WERI-Rb-1 (cell line): ENCODE measurements at regions not wholly inside any gene's neighbourhood (a gene's known extent, or its start where the extent isn't known, plus 50 kb on each side); places are given as distances from the start of the nearest gene placed in this dataset.

Source experiments
- DNase-seq: peaks from one replicate; pipeline ENCODE4 v3.0.0-alpha.2; 2020
- H3K27ac ChIP-seq: fragments of 250-450 bp; sonication (Bioruptor Pico); 2 replicates; pipeline ENCODE4 v1.5.1; 2020; ENCODE audit warnings: mild to moderate bottlenecking, moderate library complexity
- H3K27me3 ChIP-seq: fragments of 250-450 bp; sonication (Bioruptor Pico); 2 replicates; pipeline ENCODE4 v1.5.1; 2021; ENCODE audit warnings: mild to moderate bottlenecking, low read depth, moderate library complexity; ENCODE audit not compliant: insufficient read depth, severe bottlenecking
- H3K36me3 ChIP-seq: fragments of 250-450 bp; sonication (Bioruptor Pico); 2 replicates; pipeline ENCODE4 v1.5.1; 2020; ENCODE audit warnings: mild to moderate bottlenecking, moderate library complexity
- H3K4me3 ChIP-seq: 2 replicates; pipeline ENCODE4 v1.5.1; 2011; ENCODE audit warnings: low read depth, mild to moderate bottlenecking, control low read depth, low read length
- H3K9me3 ChIP-seq: fragments of 250-450 bp; sonication (Bioruptor Pico); 2 replicates; pipeline ENCODE4 v1.5.1; 2021; ENCODE audit warnings: mild to moderate bottlenecking, moderate library complexity; ENCODE audit not compliant: severe bottlenecking
- TF ChIP-seq, protein P1 (sequence below): IDR thresholded peaks from 2 replicates; pipeline ENCODE4 v1.5.1; 2011; ENCODE audit warnings: low read depth, mild to moderate bottlenecking, control low read depth, inconsistent platforms, low read length

DNA sequence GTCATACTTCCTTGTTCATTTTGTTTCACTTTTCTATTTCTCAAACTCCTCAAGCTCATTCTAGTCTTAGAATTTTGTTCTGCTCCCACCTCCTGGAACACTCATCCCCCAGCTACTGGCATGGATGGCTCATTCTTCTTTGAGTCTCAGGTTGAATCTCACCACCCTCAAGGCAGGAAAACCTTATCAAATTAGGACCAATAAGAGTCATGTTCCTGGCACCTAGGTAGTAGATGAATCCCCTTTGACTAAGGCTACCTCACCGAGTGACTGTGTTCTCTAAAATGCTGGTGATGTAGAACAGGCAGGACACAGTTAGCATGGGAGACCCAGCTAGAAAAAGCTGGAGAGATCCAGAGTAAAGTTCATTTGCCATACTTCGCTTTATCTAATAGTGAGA lies 1050.8 kb upstream of the EEF2KMT start:
- Histone ChIP-seq H3K9me3 (no peaks in the 10 kb centered on the region), H3K36me3 (no peaks in the 10 kb centered on the region), H3K27me3 (no peaks in the 10 kb centered on the region), H3K4me3 (no peak overlapping the region), H3K27ac (no peak overlapping the region)
- no peak for DNase-seq
- TF ChIP-seq, protein P1, sequence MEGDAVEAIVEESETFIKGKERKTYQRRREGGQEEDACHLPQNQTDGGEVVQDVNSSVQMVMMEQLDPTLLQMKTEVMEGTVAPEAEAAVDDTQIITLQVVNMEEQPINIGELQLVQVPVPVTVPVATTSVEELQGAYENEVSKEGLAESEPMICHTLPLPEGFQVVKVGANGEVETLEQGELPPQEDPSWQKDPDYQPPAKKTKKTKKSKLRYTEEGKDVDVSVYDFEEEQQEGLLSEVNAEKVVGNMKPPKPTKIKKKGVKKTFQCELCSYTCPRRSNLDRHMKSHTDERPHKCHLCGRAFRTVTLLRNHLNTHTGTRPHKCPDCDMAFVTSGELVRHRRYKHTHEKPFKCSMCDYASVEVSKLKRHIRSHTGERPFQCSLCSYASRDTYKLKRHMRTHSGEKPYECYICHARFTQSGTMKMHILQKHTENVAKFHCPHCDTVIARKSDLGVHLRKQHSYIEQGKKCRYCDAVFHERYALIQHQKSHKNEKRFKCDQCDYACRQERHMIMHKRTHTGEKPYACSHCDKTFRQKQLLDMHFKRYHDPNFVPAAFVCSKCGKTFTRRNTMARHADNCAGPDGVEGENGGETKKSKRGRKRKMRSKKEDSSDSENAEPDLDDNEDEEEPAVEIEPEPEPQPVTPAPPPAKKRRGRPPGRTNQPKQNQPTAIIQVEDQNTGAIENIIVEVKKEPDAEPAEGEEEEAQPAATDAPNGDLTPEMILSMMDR, result no peak

- H3K27me3 ChIP-seq, result no peaks in the 10 kb centered on the region
- no peak overlapping the region for H3K27ac ChIP-seq
- DNase-seq, result peak; percentile 15
- TF ChIP-seq, protein P1, result peak; percentile 78
- H3K4me3 ChIP-seq, result no peak overlapping the region
- H3K36me3 ChIP-seq, result no peaks in the 10 kb centered on the region
- H3K9me3 ChIP-seq, result no peaks in the 10 kb centered on the region
Observed at GRCh38 chr16:6146874-6147425, 1049.4 kb upstream of the EEF2KMT start.

- no peak overlapping the region for H3K4me3 ChIP-seq
- H3K27me3 ChIP-seq, result no peaks in the 10 kb centered on the region
- no peak overlapping the region for H3K27ac ChIP-seq
- no peaks in the 10 kb centered on the region for H3K9me3 ChIP-seq
- TF ChIP-seq, protein P1, result no peak
- no peak for DNase-seq
- no peaks in the 10 kb centered on the region for H3K36me3 ChIP-seq
Observed at GRCh38 chr16:6146356-6146755, 1048.8 kb upstream of the EEF2KMT start.

- TF ChIP-seq, protein P1, result no peak
- no peak for DNase-seq
- Histone ChIP-seq H3K36me3 (no peaks in the 10 kb centered on the region), H3K4me3 (no peak overlapping the region), H3K27me3 (no peaks in the 10 kb centered on the region), H3K9me3 (no peaks in the 10 kb centered on the region), H3K27ac (no peak overlapping the region)
Observed at GRCh38 chr16:6144463-6144862, 1046.9 kb upstream of the EEF2KMT start.

GRCh38 chr16:6143020-6143419 lies 1045.4 kb upstream of the EEF2KMT start:
- Histone ChIP-seq H3K27me3 (no peaks in the 10 kb centered on the region), H3K4me3 (no peak overlapping the region), H3K36me3 (no peaks in the 10 kb centered on the region), H3K9me3 (no peaks in the 10 kb centered on the region), H3K27ac (no peak overlapping the region)
- no peak for DNase-seq
- TF ChIP-seq, protein P1, result no peak

DNA sequence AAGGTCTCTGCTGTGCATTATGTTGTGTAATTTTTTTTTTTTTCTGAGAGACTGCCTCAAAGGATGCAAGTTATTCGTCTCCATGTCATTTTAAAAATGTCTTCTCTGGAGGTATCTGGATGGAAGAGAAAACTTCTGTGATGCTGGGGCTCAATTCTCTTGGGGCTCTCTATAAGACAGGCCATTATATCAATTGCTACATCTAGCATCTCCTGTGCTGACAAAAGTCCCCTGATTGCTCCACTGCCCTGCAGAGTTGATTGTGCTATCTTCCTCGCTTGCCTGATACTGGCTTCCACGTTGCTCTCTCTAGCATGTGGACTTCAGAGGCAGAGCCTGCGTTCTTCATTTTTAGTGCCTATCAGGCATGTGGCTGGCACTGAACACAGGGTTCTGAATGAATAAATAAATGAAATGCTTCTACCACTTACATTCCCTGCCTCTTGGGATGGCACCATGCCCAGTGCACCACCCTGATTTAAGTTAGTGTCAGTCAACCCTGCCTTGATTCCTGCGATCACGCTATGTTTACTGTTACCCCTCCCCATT lies 1035.5 kb upstream of the EEF2KMT start:
- H3K4me3 ChIP-seq, result no peak overlapping the region
- no peaks in the 10 kb centered on the region for H3K9me3 ChIP-seq
- TF ChIP-seq, protein P1, result no peak
- H3K27me3 ChIP-seq, result no peaks in the 10 kb centered on the region
- DNase-seq, result no peak
- no peaks in the 10 kb centered on the region for H3K36me3 ChIP-seq
- H3K27ac ChIP-seq, result no peak overlapping the region
